HuH-7 (cell line): ENCODE measurements at regions not wholly inside any gene's neighbourhood (a gene's known extent, or its start where the extent isn't known, plus 50 kb on each side); places are given as distances from the start of the nearest gene placed in this dataset.
"Not testable (repeated sequence)": the region's sequence is repeated elsewhere in the genome, so short reads cannot be mapped to it uniquely, and the experiment has no call there.

Source experiments
- DNase-seq: peaks from one replicate; pipeline ENCODE4 v3.0.0; 2011; ENCODE audit warnings: low spot score

- no peak for DNase-seq
These were observed 457.6 kb upstream of the SLC10A2 start for GRCh38 chr13:103523858-103524257.

DNA sequence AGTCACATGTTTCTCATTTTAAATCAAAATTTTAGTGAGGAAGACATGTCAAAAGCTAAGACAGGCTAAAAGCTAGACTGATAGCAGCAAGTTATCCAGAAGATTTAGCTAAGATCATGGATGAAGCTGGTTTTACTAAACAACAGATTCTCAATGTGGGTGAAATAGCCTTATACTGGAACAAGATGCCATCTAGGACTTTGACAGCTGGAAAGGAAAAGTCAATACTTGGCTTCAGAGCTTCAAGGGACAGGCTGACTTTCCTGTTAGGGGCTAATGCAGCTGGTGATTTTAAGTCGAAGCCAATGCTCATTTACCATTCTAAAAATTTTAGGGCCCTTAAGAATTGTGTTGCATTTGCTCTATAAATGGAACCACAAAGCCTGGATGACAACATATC lies 455.3 kb upstream of the SLC10A2 start:
- DNase-seq: no peak

GRCh38 chr13:103517768-103518102 lies 451.5 kb upstream of the SLC10A2 start:
- DNase-seq: no peak

- peak; percentile 9 for DNase-seq
These were observed 451.0 kb upstream of the SLC10A2 start for GRCh38 chr13:103517066-103517767.

GRCh38 chr13:103516015-103516795 lies 450.0 kb upstream of the SLC10A2 start:
- DNase-seq: no peak

DNA sequence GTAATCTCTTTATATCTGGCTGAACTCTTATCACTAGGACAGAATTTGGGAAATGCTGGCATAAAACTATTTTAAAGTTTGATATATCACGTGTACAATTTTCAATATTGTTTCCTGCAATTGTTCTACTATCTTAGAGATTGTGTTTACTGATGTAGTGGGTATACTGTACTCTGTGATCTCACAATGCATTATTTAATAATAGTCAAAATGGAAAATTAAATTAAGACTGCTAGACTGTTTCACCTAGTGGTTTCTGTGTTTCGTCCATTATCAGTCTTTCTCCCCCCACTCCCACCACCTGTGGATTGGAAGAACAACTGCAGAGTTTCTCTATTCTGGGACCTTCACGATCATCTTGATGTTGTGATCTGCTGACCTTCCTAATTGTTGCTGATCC lies 449.2 kb upstream of the SLC10A2 start:
- no peak for DNase-seq

GRCh38 chr13:103514619-103515018 lies 448.4 kb upstream of the SLC10A2 start:
- DNase-seq: no peak

- no peak for DNase-seq
These were observed 448.0 kb upstream of the SLC10A2 start for GRCh38 chr13:103514188-103514587.

DNA sequence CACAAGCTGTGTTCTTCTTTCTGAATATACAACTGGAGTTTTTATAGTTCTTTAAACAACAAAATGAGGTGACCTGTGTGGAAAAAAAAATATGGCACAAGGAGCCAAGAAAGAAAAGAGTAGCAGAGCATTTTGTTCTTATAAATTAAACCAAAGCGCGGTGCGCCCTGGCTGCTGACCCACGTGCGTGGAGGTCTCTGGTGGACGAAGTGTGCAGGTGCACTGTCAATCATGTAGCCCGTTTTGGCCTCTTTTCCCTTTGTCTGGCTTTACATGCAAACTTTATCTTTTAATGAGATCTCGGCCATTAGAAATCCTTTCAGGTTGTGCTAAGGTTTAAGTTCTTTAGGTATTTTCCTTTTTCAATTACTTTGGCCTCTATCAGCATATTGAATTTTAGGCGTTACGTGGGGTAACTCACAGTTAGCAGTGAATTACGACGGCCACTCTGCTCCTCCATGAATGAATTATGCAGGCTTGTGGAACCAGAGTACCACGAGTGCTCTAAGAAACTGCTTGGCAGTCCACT lies 443.9 kb upstream of the SLC10A2 start:
- no peak for DNase-seq

GRCh38 chr13:103497404-103497803 lies 431.2 kb upstream of the SLC10A2 start:
- DNase-seq: no peak

DNA sequence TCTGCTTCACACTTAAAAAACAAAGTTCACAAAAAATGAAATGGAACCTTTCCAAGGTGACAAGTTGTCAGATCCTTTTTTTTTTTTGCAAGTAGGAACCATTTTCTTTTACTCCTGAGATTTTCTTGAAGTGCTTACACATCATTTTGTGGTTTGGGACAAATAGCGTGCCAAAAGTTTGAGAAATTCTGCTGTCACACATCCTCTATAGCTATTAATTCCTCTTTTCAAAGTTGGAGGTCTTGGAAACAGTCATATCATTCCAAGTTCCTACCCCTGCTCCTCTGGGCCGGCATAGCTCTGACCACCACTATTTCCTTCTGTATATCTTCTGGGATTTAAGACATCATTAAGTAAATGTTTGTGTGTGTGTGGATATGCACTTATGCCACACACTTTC lies 421.6 kb upstream of the SLC10A2 start:
- DNase-seq: no peak

GRCh38 chr13:103473081-103473480 lies 406.9 kb upstream of the SLC10A2 start:
- no peak for DNase-seq

DNA sequence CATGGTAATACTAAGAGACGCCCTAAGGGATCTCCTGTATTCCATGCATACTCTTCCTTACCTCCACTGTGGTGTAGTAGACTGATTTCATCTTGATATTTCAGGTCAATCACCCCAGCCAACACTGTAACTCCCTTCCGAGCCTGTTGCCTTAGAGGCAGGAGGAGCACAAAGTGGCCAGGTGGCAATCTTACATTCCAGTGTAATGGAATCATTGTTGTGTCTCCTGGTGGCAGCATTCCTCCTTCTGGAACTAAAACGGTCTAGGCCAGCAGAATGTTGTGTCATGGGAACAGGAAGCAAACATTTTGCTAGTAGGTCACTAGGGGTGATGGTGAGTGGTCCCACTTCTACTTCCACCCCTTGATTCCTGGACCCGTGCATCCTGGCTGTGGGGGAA lies 405.7 kb upstream of the SLC10A2 start:
- DNase-seq: no peak

DNA sequence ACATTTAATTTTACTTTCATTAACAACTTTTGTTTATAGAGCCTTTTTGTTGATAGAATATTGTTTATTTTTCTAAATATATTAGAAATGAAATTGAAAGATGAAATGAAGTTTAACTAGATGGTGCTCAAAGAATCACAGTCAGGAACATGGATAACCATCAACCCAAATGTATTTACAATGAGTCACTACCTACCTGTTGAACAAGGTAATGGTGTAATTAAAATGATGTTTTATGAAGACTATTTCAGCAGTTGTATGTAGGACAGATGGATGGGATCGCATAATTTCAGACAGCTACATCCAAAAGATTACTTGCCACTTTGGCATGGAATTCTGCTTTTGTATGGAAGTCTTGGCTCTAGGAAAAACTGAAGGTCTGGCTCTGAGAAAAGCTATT lies 403.6 kb upstream of the SLC10A2 start:
- DNase-seq: no peak

- DNase-seq: peak; percentile 5
These were observed 400.5 kb upstream of the SLC10A2 start for GRCh38 chr13:103466761-103467160.

DNA sequence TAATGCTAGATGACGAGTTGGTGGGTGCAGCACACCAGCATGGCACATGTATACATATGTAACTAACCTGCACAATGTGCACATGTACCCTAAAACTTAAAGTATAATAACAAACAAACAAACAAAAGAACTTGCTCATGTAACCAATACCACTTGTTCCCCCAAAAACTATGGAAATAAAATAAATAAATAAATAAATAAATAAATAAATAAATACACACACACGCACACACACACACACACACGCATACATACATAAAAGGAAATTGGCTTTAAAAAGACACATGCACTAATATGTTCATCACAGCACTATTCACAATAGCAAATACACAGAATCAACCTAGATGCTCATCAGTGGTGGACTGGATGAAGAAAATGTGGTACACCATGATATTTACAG lies 394.0 kb upstream of the SLC10A2 start:
- DNase-seq: not testable (repeated sequence)

GRCh38 chr13:103457050-103457449 lies 390.8 kb upstream of the SLC10A2 start:
- not testable (repeated sequence) for DNase-seq

DNA sequence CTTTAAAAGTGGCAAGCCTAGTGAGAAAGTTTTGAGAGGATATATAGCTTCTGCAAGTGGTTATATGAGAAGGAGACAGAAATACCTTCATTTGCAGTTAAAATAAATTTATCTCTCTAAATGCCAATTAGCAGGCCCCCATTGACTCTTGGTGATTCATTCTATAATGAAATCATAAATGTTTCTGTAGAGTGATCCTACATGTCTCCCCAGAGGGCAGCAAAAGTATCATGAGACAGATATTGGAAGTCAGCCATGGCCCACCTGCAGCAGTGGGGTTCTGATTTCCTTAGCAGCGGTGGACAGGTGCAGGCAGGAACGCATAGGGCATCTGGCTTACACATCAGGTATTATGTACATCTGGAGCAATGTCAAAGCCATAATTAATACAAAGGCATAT lies 385.4 kb upstream of the SLC10A2 start:
- no peak for DNase-seq

DNA sequence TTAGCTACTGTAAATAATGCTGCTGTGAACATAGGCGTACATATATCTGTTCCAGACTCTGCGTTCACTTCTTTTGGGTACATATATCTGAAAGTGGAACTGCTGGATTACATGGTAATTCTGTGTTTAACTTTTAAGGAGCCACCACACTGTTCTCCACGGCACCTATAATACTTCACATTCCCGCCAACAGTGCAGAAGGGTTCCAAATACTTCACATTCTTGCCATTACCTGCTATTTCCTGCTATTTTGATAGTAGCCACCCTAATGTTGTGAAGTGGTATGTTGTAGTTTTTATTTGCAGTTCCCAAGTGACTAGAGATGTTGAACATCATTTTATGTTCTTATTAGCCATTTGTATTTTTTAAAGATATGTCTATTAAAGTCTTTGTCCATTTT lies 377.4 kb upstream of the SLC10A2 start:
- DNase-seq: no peak

GRCh38 chr13:103437651-103438050 lies 371.4 kb upstream of the SLC10A2 start:
- no peak for DNase-seq

- no peak for DNase-seq
These were observed 369.9 kb upstream of the SLC10A2 start for GRCh38 chr13:103436057-103436654.

DNA sequence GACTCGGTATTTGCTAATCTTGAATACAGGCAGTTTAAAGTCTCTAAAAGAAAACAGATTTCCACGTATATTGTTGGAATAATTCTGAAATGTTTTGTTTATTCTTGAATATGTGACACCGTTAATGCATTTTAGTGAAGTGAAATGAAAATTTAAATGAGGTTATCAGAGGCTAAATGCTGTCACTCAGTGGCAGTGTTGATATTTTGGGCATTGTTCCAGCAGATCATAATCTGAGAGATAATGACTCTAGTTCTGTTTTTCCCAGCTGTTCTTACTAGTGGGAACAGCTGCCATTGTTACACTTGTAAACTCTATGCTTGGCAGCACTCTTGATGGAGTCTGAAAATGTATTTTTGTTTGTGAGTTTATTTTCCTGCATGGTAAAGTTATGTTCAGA lies 365.6 kb upstream of the SLC10A2 start:
- DNase-seq: no peak

DNA sequence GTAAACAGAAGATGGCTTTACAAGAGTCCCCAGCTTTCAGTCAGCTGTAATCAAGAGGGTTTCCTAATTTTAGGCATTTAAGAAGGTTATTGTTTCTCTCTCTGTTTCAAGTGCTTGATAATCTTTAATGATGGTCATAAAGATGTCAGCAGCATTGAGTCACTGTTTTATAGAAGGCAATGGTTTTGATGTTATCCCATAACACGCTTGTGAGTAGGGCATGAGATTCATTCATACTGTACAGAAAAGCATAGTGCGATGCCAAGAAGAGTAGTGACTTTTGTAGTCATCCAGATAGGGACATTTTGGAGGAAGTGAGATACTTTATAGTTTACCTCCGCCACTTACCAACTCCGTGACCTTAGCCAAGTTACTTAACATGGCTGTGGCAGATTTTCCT lies 364.2 kb upstream of the SLC10A2 start:
- no peak for DNase-seq
